B cell (primary cell): ENCODE measurements at regions not wholly inside any gene's neighbourhood (a gene's known extent, or its start where the extent isn't known, plus 50 kb on each side); places are given as distances from the start of the nearest gene placed in this dataset.

ENCODE experiments used
- ATAC-seq: fragments of 200-7000 bp; cut with Tn5 transposase; one replicate; pipeline ENCODE4 v1.10.0; 2021; ENCODE audit warnings: low read depth, mild to moderate bottlenecking, moderate number of reproducible peaks, moderate library complexity
- CTCF ChIA-PET: fragments of 350-600 bp; sonication (Branson Sonifier 250); formaldehyde crosslinking; loops from one replicate; lab custom pipeline; 2021; ENCODE audit warnings: antibody characterized with exemption, inconsistent platforms; lab: Charles Lee
- POLR2A ChIA-PET: fragments of 350-600 bp; sonication (Branson Sonifier 250); formaldehyde crosslinking; loops from one replicate; lab custom pipeline; 2021; ENCODE audit warnings: antibody characterized with exemption; lab: Charles Lee
- DNase-seq: peaks from one replicate; pipeline ENCODE4 v3.0.0; 2013
- H2AFZ ChIP-seq: 2 replicates; pipeline ENCODE4 v1.6.1; 2012; ENCODE audit warnings: mild to moderate bottlenecking, low read depth, low read length; ENCODE audit not compliant: insufficient read depth, poor library complexity, severe bottlenecking
- H3K27ac ChIP-seq, 2 donors: 1 replicate in 1 of 2; 2 replicates in 1 of 2; pipeline ENCODE4 v1.5.1; 2012 to 2013; ENCODE audit warnings: low read length in 2 of 2, mild to moderate bottlenecking in 2 of 2, moderate library complexity in 1 of 2
- H3K27me3 ChIP-seq, 4 experiments: fragments of 200-600 bp in 1 of 4; sonication (generic) in 1 of 4; replicated peaks in 1 of 4; 1 replicate in 2 of 4; 2 replicates in 2 of 4; pipeline versions ENCODE4 v1.6.1 to v1.7.0; 2013 to 2016; ENCODE audit warnings: low read length in 3 of 4, mild to moderate bottlenecking in 2 of 4, mixed read lengths in 1 of 4, moderate library complexity in 1 of 4; ENCODE audit not compliant: insufficient read depth in 4 of 4, control insufficient read depth in 3 of 4; ENCODE audit errors: control extremely low read depth in 1 of 4
- H3K36me3 ChIP-seq, 2 experiments: replicated peaks in 1 of 2; 1 replicate in 1 of 2; 2 replicates in 1 of 2; pipeline versions ENCODE4 v1.6.1 to v1.7.1; 2013; ENCODE audit warnings: low read length in 1 of 2; ENCODE audit not compliant: insufficient read depth in 2 of 2, control insufficient read depth in 1 of 2; ENCODE audit errors: control extremely low read depth in 1 of 2, extremely low read depth in 1 of 2
- H3K4me1 ChIP-seq, 2 donors: fragments of 200-600 bp in 1 of 2; sonication (generic) in 1 of 2; 1 replicate in 1 of 2; 2 replicates in 1 of 2; pipeline versions ENCODE4 v1.5.1 to v1.6.1; 2013 to 2017; ENCODE audit warnings: low read length in 2 of 2; ENCODE audit not compliant: control insufficient read depth in 2 of 2, insufficient read depth in 2 of 2
- H3K4me2 ChIP-seq: replicated peaks from 2 replicates; pipeline ENCODE3; 2012; ENCODE audit warnings: mild to moderate bottlenecking, low read depth, low read length; ENCODE audit not compliant: poor library complexity, severe bottlenecking
- H3K4me3 ChIP-seq, 5 experiments: fragments of 200-600 bp in 1 of 5; sonication (generic) in 1 of 5; 1 replicate in 3 of 5; 2 replicates in 2 of 5; pipeline versions ENCODE4 v1.5.1 to v1.7.0; 2011 to 2016; ENCODE audit warnings: low read length in 4 of 5, mild to moderate bottlenecking in 4 of 5, low read depth in 2 of 5, control low read depth in 1 of 5, moderate library complexity in 1 of 5; ENCODE audit not compliant: insufficient read depth in 1 of 5; ENCODE audit errors: control extremely low read depth in 1 of 5, extremely low read depth in 1 of 5
- H3K79me2 ChIP-seq: fragments of 200-600 bp; sonication (generic); one replicate; pipeline ENCODE4 v1.6.0; 2016; ENCODE audit warnings: low read length; ENCODE audit not compliant: control insufficient read depth, insufficient read depth
- H3K9ac ChIP-seq: fragments of 200-600 bp; sonication (generic); 2 replicates; pipeline ENCODE4 v1.6.1; 2017; ENCODE audit warnings: mild to moderate bottlenecking, low read length, moderate library complexity
- H3K9me3 ChIP-seq, 3 donors: one replicate each; pipeline versions ENCODE4 v1.6.1 to v1.7.1; 2013; ENCODE audit warnings: low read length in 2 of 3; ENCODE audit not compliant: control insufficient read depth in 2 of 3, insufficient read depth in 1 of 3; ENCODE audit errors: control extremely low read depth in 1 of 3
- H4K20me1 ChIP-seq: 2 replicates; pipeline ENCODE4 v1.6.0; 2012; ENCODE audit warnings: mild to moderate bottlenecking, low read length; ENCODE audit not compliant: insufficient read depth, control insufficient read depth, poor library complexity, severe bottlenecking
- H3K27ac Mint-ChIP-seq: one replicate; pipeline ENCODE4 v1.8.0; 2021; ENCODE audit warnings: mixed read lengths
- H3K27me3 Mint-ChIP-seq: one replicate; pipeline ENCODE4 v1.8.0; 2021; ENCODE audit warnings: mixed read lengths
- H3K4me1 Mint-ChIP-seq: one replicate; pipeline ENCODE4 v1.8.0; 2021; ENCODE audit warnings: mixed read lengths
- H3K4me3 Mint-ChIP-seq: one replicate; pipeline ENCODE4 v1.8.0; 2021; ENCODE audit warnings: mixed read lengths
- H3K9me3 Mint-ChIP-seq: one replicate; pipeline ENCODE4 v1.8.0; 2022; ENCODE audit warnings: mixed read lengths; ENCODE audit not compliant: insufficient read depth
- EZH2 ChIP-seq: IDR thresholded peaks from 2 replicates; pipeline ENCODE4 v1.6.1; 2012; ENCODE audit warnings: borderline replicate concordance, low read depth, mild to moderate bottlenecking, moderate library complexity, low read length; ENCODE audit not compliant: insufficient read depth, poor library complexity, severe bottlenecking
- WGBS: methylation state at CpG from one replicate; pipeline ENCODE4 v1.1.5; 2013; ENCODE audit warnings: missing lambda C conversion rate; ENCODE audit not compliant: insufficient coverage; 5-methylcytosine and 5-hydroxymethylcytosine counted together
- intact Hi-C: fragments of 100-400 bp; cut with micrococcal nuclease; formaldehyde crosslinking; loops from one replicate; pipeline ENCODE4 v1.10.0; 2022
- TF ChIP-seq, protein P1 (sequence below): fragments of 200-600 bp; IDR thresholded peaks from one replicate; pipeline ENCODE4 v1.8.0; 2022; ENCODE audit warnings: antibody characterized with exemption, mild to moderate bottlenecking

DNA sequence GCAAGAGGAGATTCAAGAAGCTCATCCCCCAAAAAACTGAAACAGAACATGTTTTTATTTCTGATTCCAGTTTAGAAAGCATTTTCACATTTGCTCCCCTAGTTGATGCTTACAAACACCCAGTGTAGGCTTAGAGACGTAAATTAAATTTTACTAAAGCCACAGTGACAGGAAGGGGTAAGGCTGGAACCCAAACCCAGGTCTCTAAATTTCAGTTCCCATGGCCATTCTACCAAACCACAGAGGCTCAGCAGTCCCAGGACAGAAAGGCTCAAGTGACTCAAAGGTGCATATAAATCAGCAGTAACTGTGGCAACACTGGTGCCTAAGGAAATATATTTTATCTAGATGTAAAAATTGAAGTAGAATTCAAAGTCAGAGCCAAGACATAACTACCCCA is 128.7 kb downstream of the CEP120 start:
- Histone ChIP-seq H3K9ac (no peak overlapping the region), H3K27me3 (peaks cover 0 to 2% (median 0%) of the 10 kb centered on the region in 4 experiments), H3K4me3 (no peak overlapping the region), H3K4me1 (no peaks in the 10 kb centered on the region), H3K27ac (no peak overlapping the region), H3K9me3 (peaks cover 0 to 4% (median 0%) of the 10 kb centered on the region in 3 donors), H2AFZ (no peak overlapping the region), H3K79me2 (no peaks in the 10 kb centered on the region), H3K4me2 (no peak overlapping the region), H3K36me3 (no peaks in the 10 kb centered on the region), H4K20me1 (no peaks in the 10 kb centered on the region)
- WGBS: 86% methylated on average over 1 of the region's 1 CpG
- Mint-ChIP-seq H3K27ac (no peak overlapping the region), H3K4me1 (no peaks in the 10 kb centered on the region), H3K4me3 (no peak overlapping the region), H3K9me3 (no peaks in the 10 kb centered on the region), H3K27me3 (peaks cover 41% of the 10 kb centered on the region)
- ATAC-seq (no peak), DNase-seq (no peak)
- ChIA-PET POLR2A (no interaction called here), CTCF (no interaction called here)
- no peak for TF ChIP-seq EZH2
- TF ChIP-seq, protein P1, sequence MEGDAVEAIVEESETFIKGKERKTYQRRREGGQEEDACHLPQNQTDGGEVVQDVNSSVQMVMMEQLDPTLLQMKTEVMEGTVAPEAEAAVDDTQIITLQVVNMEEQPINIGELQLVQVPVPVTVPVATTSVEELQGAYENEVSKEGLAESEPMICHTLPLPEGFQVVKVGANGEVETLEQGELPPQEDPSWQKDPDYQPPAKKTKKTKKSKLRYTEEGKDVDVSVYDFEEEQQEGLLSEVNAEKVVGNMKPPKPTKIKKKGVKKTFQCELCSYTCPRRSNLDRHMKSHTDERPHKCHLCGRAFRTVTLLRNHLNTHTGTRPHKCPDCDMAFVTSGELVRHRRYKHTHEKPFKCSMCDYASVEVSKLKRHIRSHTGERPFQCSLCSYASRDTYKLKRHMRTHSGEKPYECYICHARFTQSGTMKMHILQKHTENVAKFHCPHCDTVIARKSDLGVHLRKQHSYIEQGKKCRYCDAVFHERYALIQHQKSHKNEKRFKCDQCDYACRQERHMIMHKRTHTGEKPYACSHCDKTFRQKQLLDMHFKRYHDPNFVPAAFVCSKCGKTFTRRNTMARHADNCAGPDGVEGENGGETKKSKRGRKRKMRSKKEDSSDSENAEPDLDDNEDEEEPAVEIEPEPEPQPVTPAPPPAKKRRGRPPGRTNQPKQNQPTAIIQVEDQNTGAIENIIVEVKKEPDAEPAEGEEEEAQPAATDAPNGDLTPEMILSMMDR: no peak
- intact Hi-C loops: no loop called here

DNA sequence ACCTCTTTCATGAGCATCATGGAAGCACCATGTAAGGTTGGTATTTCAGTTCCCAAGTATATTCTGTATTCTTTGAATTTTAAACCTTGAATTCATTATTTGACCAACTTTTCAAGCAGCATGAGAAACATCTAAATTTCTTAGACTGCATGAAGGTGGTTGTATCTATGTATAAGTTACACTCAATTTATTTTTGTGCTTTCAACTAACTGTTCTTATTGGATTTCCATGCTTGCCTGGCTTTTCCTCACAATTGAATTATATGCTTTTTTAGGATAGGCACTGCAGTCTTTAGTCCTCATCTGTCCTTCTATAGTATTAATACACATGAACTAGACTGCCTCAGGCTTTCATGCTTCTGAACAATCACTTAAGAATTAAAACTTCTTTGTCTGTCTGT is 134.0 kb downstream of the CEP120 start:
- TF ChIP-seq, protein P1: no peak
- no peak for TF ChIP-seq EZH2
- H3K4me3 Mint-ChIP-seq: no peak overlapping the region
- Histone ChIP-seq H3K27me3 (peaks cover 0 to 6% (median 1%) of the 10 kb centered on the region in 4 experiments), H3K27ac (no peak overlapping the region), H3K4me2 (no peak overlapping the region), H3K79me2 (no peaks in the 10 kb centered on the region), H3K9me3 (no peaks in the 10 kb centered on the region), H3K36me3 (no peaks in the 10 kb centered on the region), H4K20me1 (no peaks in the 10 kb centered on the region), H3K4me1 (no peaks in the 10 kb centered on the region), H3K9ac (no peak overlapping the region), H2AFZ (no peak overlapping the region), H3K4me3 (no peak overlapping the region)
- intact Hi-C loops: no loop called here
- ChIA-PET POLR2A (no interaction called here), CTCF (no interaction called here)
- H3K27ac Mint-ChIP-seq: no peak overlapping the region
- H3K9me3 Mint-ChIP-seq: no peaks in the 10 kb centered on the region
- DNase-seq (no peak), ATAC-seq (no peak)
- H3K27me3 Mint-ChIP-seq: peaks cover 58% of the 10 kb centered on the region
- H3K4me1 Mint-ChIP-seq: peaks cover 2% of the 10 kb centered on the region
